GM18907 (cell line): ENCODE measurements at regions not wholly inside any gene's neighbourhood (a gene's known extent, or its start where the extent isn't known, plus 50 kb on each side); places are given as distances from the start of the nearest gene placed in this dataset.
"Not testable (repeated sequence)": the region's sequence is repeated elsewhere in the genome, so short reads cannot be mapped to it uniquely, and the experiment has no call there.

ENCODE experiments used
- ATAC-seq: cut with Tn5 transposase; IDR thresholded peaks from one replicate; pipeline ENCODE4 v1.9.1; 2021; ENCODE audit warnings: mild to moderate bottlenecking, moderate library complexity; ENCODE audit not compliant: unreplicated experiment

- ATAC-seq = no peak
These were observed 1690.0 kb downstream of the PCDH9 start for GRCh38 chr13:65540175-65540574.

GRCh38 chr13:65535370-65535769, 1694.8 kb downstream of the PCDH9 start:
- no peak for ATAC-seq

GRCh38 chr13:65532231-65532630, 1697.9 kb downstream of the PCDH9 start:
- ATAC-seq = no peak

GRCh38 chr13:65530688-65531087, 1699.4 kb downstream of the PCDH9 start:
- no peak for ATAC-seq

GRCh38 chr13:65529541-65529940, 1700.6 kb downstream of the PCDH9 start:
- no peak for ATAC-seq

- ATAC-seq = no peak
These were observed 1721.4 kb downstream of the PCDH9 start for GRCh38 chr13:65508745-65509144.

- ATAC-seq = no peak
These were observed 1721.8 kb downstream of the PCDH9 start for GRCh38 chr13:65508338-65508737.

- no peak for ATAC-seq
These were observed 1724.2 kb downstream of the PCDH9 start for GRCh38 chr13:65505941-65506340.

- no peak for ATAC-seq
These were observed 1725.9 kb downstream of the PCDH9 start for GRCh38 chr13:65504213-65504612.

GRCh38 chr13:65500481-65500880, 1729.7 kb downstream of the PCDH9 start:
- no peak for ATAC-seq

GRCh38 chr13:65499256-65499655, 1730.9 kb downstream of the PCDH9 start:
- no peak for ATAC-seq

GRCh38 chr13:65497265-65497664, 1732.9 kb downstream of the PCDH9 start:
- no peak for ATAC-seq

- not testable (repeated sequence) for ATAC-seq
These were observed 1739.4 kb downstream of the PCDH9 start for GRCh38 chr13:65490725-65491124.

GRCh38 chr13:65488606-65489005, 1741.5 kb downstream of the PCDH9 start:
- no peak for ATAC-seq

- no peak for ATAC-seq
These were observed 1750.4 kb downstream of the PCDH9 start for GRCh38 chr13:65479692-65480091.

- no peak for ATAC-seq
These were observed 1756.9 kb downstream of the PCDH9 start for GRCh38 chr13:65473196-65473595.

- ATAC-seq = no peak
These were observed 1757.8 kb downstream of the PCDH9 start for GRCh38 chr13:65472336-65472735.

- ATAC-seq = no peak
These were observed 1759.4 kb downstream of the PCDH9 start for GRCh38 chr13:65470781-65471180.

GRCh38 chr13:65468628-65469027, 1761.5 kb downstream of the PCDH9 start:
- ATAC-seq = no peak

GRCh38 chr13:65461590-65461989, 1768.5 kb downstream of the PCDH9 start:
- ATAC-seq = no peak

- no peak for ATAC-seq
These were observed 1770.0 kb downstream of the PCDH9 start for GRCh38 chr13:65460136-65460535.

- no peak for ATAC-seq
These were observed 1773.8 kb downstream of the PCDH9 start for GRCh38 chr13:65456150-65456912.

- no peak for ATAC-seq
These were observed 1775.7 kb downstream of the PCDH9 start for GRCh38 chr13:65454403-65454802.
